H1 (cell line): ENCODE measurements at regions not wholly inside any gene's neighbourhood (a gene's known extent, or its start where the extent isn't known, plus 50 kb on each side); places are given as distances from the start of the nearest gene placed in this dataset.

Experiments used
- CTCF ChIA-PET: fragments of 300-600 bp; sonication (Branson Sonifier 250); formaldehyde crosslinking; loops from one replicate; lab custom pipeline; 2021; ENCODE audit not compliant: partially characterized antibody; lab: Charles Lee
- POLR2A ChIA-PET: fragments of 300-600 bp; sonication (Branson Sonifier 250); formaldehyde crosslinking; loops from one replicate; lab custom pipeline; 2021; ENCODE audit warnings: inconsistent platforms; ENCODE audit not compliant: partially characterized antibody; lab: Charles Lee
- DNase-seq, 2 experiments: peaks; one replicate each; pipeline versions ENCODE4 v3.0.0 to v3.0.0-alpha.2; 2010 to 2022; ENCODE audit warnings: low spot score in 2 of 2, low read depth in 1 of 2, mixed read lengths in 1 of 2
- FAIRE-seq: peaks from 2 replicates; lab custom pipeline; 2011; peaks lifted over from hg19 to GRCh38; lab: Jason Lieb, UNC
- H2AFZ ChIP-seq: 2 replicates; pipeline ENCODE4 v1.8.1; 2012; ENCODE audit warnings: low read length, inconsistent platforms
- H2AK5ac ChIP-seq: 2 replicates; pipeline ENCODE4 v1.6.1; 2013; ENCODE audit warnings: low read depth, low read length
- H2BK120ac ChIP-seq: replicated peaks from 2 replicates; pipeline ENCODE3; 2013; ENCODE audit warnings: low read depth, low read length, inconsistent platforms
- H2BK12ac ChIP-seq: 2 replicates; pipeline ENCODE4 v1.6.1; 2013; ENCODE audit warnings: low read depth, low read length
- H2BK15ac ChIP-seq: 2 replicates; pipeline ENCODE4 v1.6.1; 2013; ENCODE audit warnings: low read length
- H2BK20ac ChIP-seq: 2 replicates; pipeline ENCODE4 v1.6.1; 2013; ENCODE audit warnings: low read length
- H2BK5ac ChIP-seq: 2 replicates; pipeline ENCODE4 v1.6.1; 2013; ENCODE audit warnings: low read depth, low read length
- H3K14ac ChIP-seq: 2 replicates; pipeline ENCODE4 v1.6.1; 2013; ENCODE audit warnings: inconsistent platforms; ENCODE audit not compliant: insufficient read length
- H3K18ac ChIP-seq: 2 replicates; pipeline ENCODE4 v1.6.1; 2013; ENCODE audit warnings: low read length; ENCODE audit errors: extremely low read depth
- H3K23ac ChIP-seq: 2 replicates; pipeline ENCODE4 v1.6.1; 2013; ENCODE audit warnings: inconsistent platforms; ENCODE audit not compliant: insufficient read length
- H3K23me2 ChIP-seq: 2 replicates; pipeline ENCODE4 v1.6.1; 2013; ENCODE audit warnings: low read depth, low read length
- H3K27ac ChIP-seq: 2 replicates; pipeline ENCODE4 v1.6.1; 2011; ENCODE audit warnings: low read depth, low read length, inconsistent platforms
- H3K27me3 ChIP-seq, 4 experiments: replicated peaks in 1 of 4; 1 replicate in 1 of 4; 2 replicates in 3 of 4; pipeline versions ENCODE4 v1.6.1 to v1.8.1; 2011 to 2013; ENCODE audit warnings: low read length in 3 of 4, mild to moderate bottlenecking in 3 of 4, inconsistent platforms in 2 of 4, mixed read lengths in 2 of 4, moderate library complexity in 1 of 4; ENCODE audit not compliant: control insufficient read depth in 3 of 4, insufficient read depth in 3 of 4; ENCODE audit errors: extremely low read depth in 1 of 4
- H3K36me3 ChIP-seq, 4 experiments: 2 replicates each; pipeline versions ENCODE4 v1.6.1 to v1.8.1; 2011 to 2013; ENCODE audit warnings: mild to moderate bottlenecking in 4 of 4, low read length in 3 of 4, moderate library complexity in 2 of 4, control low read depth in 1 of 4, inconsistent platforms in 1 of 4; ENCODE audit not compliant: insufficient read depth in 4 of 4, control insufficient read depth in 2 of 4
- H3K4ac ChIP-seq: replicated peaks from 2 replicates; pipeline ENCODE3; 2013; ENCODE audit warnings: low read length, low read depth, mixed read lengths, inconsistent platforms; ENCODE audit not compliant: insufficient read length
- H3K4me1 ChIP-seq, 4 experiments: replicated peaks in 1 of 4; 1 replicate in 1 of 4; 2 replicates in 3 of 4; pipeline versions ENCODE4 v1.6.1 to v1.8.1; 2011 to 2013; ENCODE audit warnings: low read length in 3 of 4, inconsistent platforms in 2 of 4, mixed read lengths in 1 of 4; ENCODE audit not compliant: insufficient read depth in 4 of 4, control insufficient read depth in 3 of 4
- H3K4me2 ChIP-seq, 2 experiments: 2 replicates each; pipeline versions ENCODE4 v1.6.1 to v1.8.1; 2011 to 2013; ENCODE audit warnings: low read depth in 2 of 2, low read length in 2 of 2, control low read depth in 1 of 2, inconsistent platforms in 1 of 2, mild to moderate bottlenecking in 1 of 2; ENCODE audit not compliant: insufficient read depth in 1 of 2
- H3K4me3 ChIP-seq, 4 experiments: fragments of 200-600, 300-600 bp in 1 of 4; sonication (generic), shearing (Covaris generic), sonication (Bioruptor Twin) in 1 of 4; 2 replicates each; pipeline versions ENCODE4 v1.5.1 to v1.8.1; 2011 to 2016; ENCODE audit warnings: low read length in 4 of 4, low read depth in 3 of 4, control low read depth in 2 of 4, inconsistent platforms in 2 of 4, mild to moderate bottlenecking in 2 of 4, mixed read lengths in 1 of 4, moderate library complexity in 1 of 4; ENCODE audit not compliant: insufficient read depth in 2 of 4; ENCODE audit errors: extremely low read depth in 1 of 4
- H3K56ac ChIP-seq: replicated peaks from 2 replicates; pipeline ENCODE3; 2013; ENCODE audit warnings: low read depth, mild to moderate bottlenecking, mixed read lengths, low read length, inconsistent platforms; ENCODE audit not compliant: insufficient read length
- H3K79me1 ChIP-seq: 2 replicates; pipeline ENCODE4 v1.6.1; 2013; ENCODE audit warnings: low read depth, low read length, control low read depth
- H3K79me2 ChIP-seq, 2 experiments: 2 replicates each; pipeline versions ENCODE4 v1.6.1 to v1.8.1; 2012 to 2013; ENCODE audit warnings: low read length in 2 of 2, mild to moderate bottlenecking in 2 of 2, inconsistent platforms in 1 of 2; ENCODE audit not compliant: insufficient read depth in 2 of 2, control insufficient read depth in 1 of 2
- H3K9ac ChIP-seq, 4 experiments: replicated peaks in 1 of 4; 1 replicate in 1 of 4; 2 replicates in 3 of 4; pipeline versions ENCODE4 v1.6.1 to v1.8.1; 2011 to 2013; ENCODE audit warnings: low read depth in 3 of 4, low read length in 3 of 4, control low read depth in 2 of 4, mild to moderate bottlenecking in 2 of 4, moderate library complexity in 2 of 4, inconsistent platforms in 1 of 4; ENCODE audit errors: extremely low read depth in 1 of 4
- H3K9me3 ChIP-seq, 2 experiments: 2 replicates each; pipeline versions ENCODE4 v1.6.1 to v1.8.1; 2012 to 2013; ENCODE audit warnings: mild to moderate bottlenecking in 2 of 2, moderate library complexity in 2 of 2, control low read depth in 1 of 2, inconsistent platforms in 1 of 2, low read depth in 1 of 2, low read length in 1 of 2, mixed read lengths in 1 of 2; ENCODE audit not compliant: insufficient read depth in 2 of 2
- H4K20me1 ChIP-seq, 2 experiments: replicated peaks in 1 of 2; 2 replicates each; pipeline versions ENCODE3 to v1.8.1; 2011 to 2013; ENCODE audit warnings: inconsistent platforms in 2 of 2, low read length in 2 of 2, mild to moderate bottlenecking in 1 of 2; ENCODE audit not compliant: insufficient read depth in 2 of 2, control insufficient read depth in 1 of 2
- H4K5ac ChIP-seq: 2 replicates; pipeline ENCODE4 v1.6.1; 2013; ENCODE audit warnings: low read length, low read depth, mixed read lengths, inconsistent platforms; ENCODE audit not compliant: insufficient read length
- H4K8ac ChIP-seq: 2 replicates; pipeline ENCODE4 v1.8.0; 2013; ENCODE audit warnings: mild to moderate bottlenecking, moderate library complexity, low read length, inconsistent platforms; ENCODE audit not compliant: insufficient read depth; ENCODE audit errors: extremely low read depth
- H4K91ac ChIP-seq: replicated peaks from 2 replicates; pipeline ENCODE3; 2013; ENCODE audit warnings: low read length, mixed read lengths, inconsistent platforms; ENCODE audit not compliant: insufficient read length
- EZH2 ChIP-seq: fragments of 200-600 bp; sonication (generic); IDR thresholded peaks from 2 replicates; pipeline ENCODE4 v1.7.1; 2012; ENCODE audit warnings: low read depth, mild to moderate bottlenecking, moderate library complexity, low read length, inconsistent platforms; ENCODE audit not compliant: severe bottlenecking
- KDM5A ChIP-seq: fragments of 200-600 bp; IDR thresholded peaks from 2 replicates; pipeline ENCODE4 v1.7.1; 2012; ENCODE audit warnings: mild to moderate bottlenecking, low read length, inconsistent platforms, mixed read lengths
- SAP30 ChIP-seq: fragments of 300-600 bp; sonication (generic); IDR thresholded peaks from 2 replicates; pipeline ENCODE4 v1.7.1; 2012; ENCODE audit warnings: low read length, moderate library complexity, mild to moderate bottlenecking, inconsistent platforms; ENCODE audit not compliant: insufficient read depth, insufficient replicate concordance
- SIRT6 ChIP-seq: IDR thresholded peaks from one replicate; pipeline ENCODE4 v1.7.1; 2012; ENCODE audit warnings: low read length, inconsistent platforms
- WGBS, 2 experiments: shearing (Covaris generic) in 1 of 2; methylation state at CpG; one replicate each; pipeline versions ENCODE4 v1.1.6 to v1.1.7; 2013 to 2015; ENCODE audit warnings: low lambda C conversion rate in 2 of 2, mixed read lengths in 2 of 2, inconsistent platforms in 1 of 2, low coverage in 1 of 2, missing lambda C conversion rate in 1 of 2; ENCODE audit not compliant: insufficient replicate concordance in 2 of 2, insufficient coverage in 1 of 2, insufficient read length in 1 of 2; ENCODE audit errors: extremely low coverage in 1 of 2, missing lambda C conversion rate in 1 of 2; 5-methylcytosine and 5-hydroxymethylcytosine counted together
- TF ChIP-seq, protein P1 (sequence below): IDR thresholded peaks from 2 replicates; pipeline ENCODE4 v1.6.1; 2011; ENCODE audit warnings: low read depth, mild to moderate bottlenecking, low read length; ENCODE audit not compliant: insufficient read depth

DNA sequence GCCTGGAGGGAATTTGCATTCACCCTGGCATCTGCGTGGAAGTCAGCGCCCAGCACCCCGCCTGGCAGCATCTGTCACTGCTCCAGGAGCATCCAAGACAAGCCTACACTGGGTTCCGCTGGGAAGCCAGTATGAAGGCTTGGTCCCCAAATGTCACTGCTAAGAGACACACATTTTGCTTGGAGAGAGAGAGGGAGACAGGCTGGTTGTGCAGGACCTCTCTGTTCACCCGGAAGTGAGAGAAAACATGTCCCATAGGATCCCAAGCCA, 119.5 kb downstream of the SEC23IP start:
- POLR2A ChIA-PET: interaction anchor here (1.5 kb wide), 1 partner anchor 173 kb away, joined by 3 read pairs; no protein-coding TSS in a partner anchor
- Histone ChIP-seq H3K79me1 (no peaks in the 10 kb centered on the region), H2AK5ac (no peak overlapping the region), H3K4me2 (no peak overlapping the region), H4K91ac (no peak overlapping the region), H3K23me2 (no peaks in the 10 kb centered on the region), H3K9me3 (no peaks in the 10 kb centered on the region), H4K20me1 (no peaks in the 10 kb centered on the region), H3K27ac (no peak overlapping the region), H3K9ac (no peak overlapping the region), H2BK20ac (no peak overlapping the region), H2AFZ (no peak overlapping the region), H2BK120ac (no peak overlapping the region), H3K18ac (no peak overlapping the region), H3K4me1 (no peaks in the 10 kb centered on the region), H3K14ac (no peak overlapping the region), H4K8ac (no peak overlapping the region), H3K4me3 (no peak overlapping the region), H2BK5ac (no peak overlapping the region), H3K79me2 (no peaks in the 10 kb centered on the region), H3K23ac (no peak overlapping the region), H3K36me3 (no peaks in the 10 kb centered on the region), H2BK12ac (no peak overlapping the region), H3K4ac (no peak overlapping the region)
- CTCF ChIA-PET: interaction anchor here (0.7 to 2.5 kb wide), 11 partner anchors 9 to 325 kb away, joined by 3 to 30 read pairs (median 4); no protein-coding TSS in a partner anchor
- DNase-seq: no peak
- 90% methylated on average over 5 of the region's 5 CpGs; no CpG with 5 or more reads in 1 of the 2 experiments for WGBS, 2 experiments
- FAIRE-seq: no peak
- TF ChIP-seq EZH2: no peak
- no peak for TF ChIP-seq SIRT6
- TF ChIP-seq, protein P1, sequence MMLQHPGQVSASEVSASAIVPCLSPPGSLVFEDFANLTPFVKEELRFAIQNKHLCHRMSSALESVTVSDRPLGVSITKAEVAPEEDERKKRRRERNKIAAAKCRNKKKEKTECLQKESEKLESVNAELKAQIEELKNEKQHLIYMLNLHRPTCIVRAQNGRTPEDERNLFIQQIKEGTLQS: no peak
- TF ChIP-seq SAP30: no peak
- TF ChIP-seq KDM5A: no peak
- TF ChIP-seq, all 59 proteins: peak for 0
- Histone ChIP-seq H4K5ac (no peak overlapping the region), H3K56ac (no peak overlapping the region), H2BK15ac (no peak overlapping the region), H3K27me3 (no peaks in the 10 kb centered on the region)
